SK-N-SH (cell line): ENCODE measurements at regions not wholly inside any gene's neighbourhood (a gene's known extent, or its start where the extent isn't known, plus 50 kb on each side); places are given as distances from the start of the nearest gene placed in this dataset.

Source experiments
- CTCF ChIA-PET: fragments of 300-600, 350-600 bp; formaldehyde crosslinking; extraction: SDS; loops from one replicate; lab custom pipeline; 2021; lab: Yijun Ruan, JAX
- POLR2A ChIA-PET: fragments of 350-600 bp; sonication (Branson Sonifier 250); formaldehyde crosslinking; extraction: SDS; loops from one replicate; lab custom pipeline; 2020; ENCODE audit warnings: antibody characterized with exemption, inconsistent platforms; lab: Yijun Ruan, JAX
- DNase-seq: peaks from one replicate; pipeline ENCODE4 v3.0.0; 2012
- H2AFZ ChIP-seq: fragments of 200-600 bp; sonication (generic); 2 replicates; pipeline ENCODE4 v1.8.1; 2016; ENCODE audit warnings: antibody characterized with exemption, mild to moderate bottlenecking, low read depth
- H3F3A ChIP-seq: fragments of 200-600 bp; sonication (generic); replicated peaks from 2 replicates; pipeline ENCODE3; 2016; ENCODE audit warnings: antibody characterized with exemption, mild to moderate bottlenecking; ENCODE audit not compliant: insufficient read depth
- H3K27ac ChIP-seq, 2 experiments: fragments of 200-500 bp in 1 of 2; fragments of 200-600 bp in 1 of 2; sonication (Bioruptor generic) in 1 of 2; sonication (generic), shearing (Covaris generic) in 1 of 2; 2 replicates each; pipeline versions ENCODE4 v1.5.1 to v1.6.1; 2014 to 2016; ENCODE audit warnings: low read depth in 2 of 2, inconsistent platforms in 1 of 2, low read length in 1 of 2, mild to moderate bottlenecking in 1 of 2, mixed read lengths in 1 of 2
- H3K27me3 ChIP-seq: fragments of 200-600 bp; sonication (generic), shearing (Covaris generic); 2 replicates; pipeline ENCODE4 v1.6.1; 2016; ENCODE audit warnings: mixed run types; ENCODE audit not compliant: insufficient read depth
- H3K36me3 ChIP-seq, 2 experiments: fragments of 200-500 bp in 1 of 2; fragments of 200-600 bp in 1 of 2; sonication (Bioruptor generic) in 1 of 2; sonication (generic) in 1 of 2; replicated peaks in 1 of 2; 2 replicates each; pipeline versions ENCODE3 to v1.5.1; 2014 to 2016; ENCODE audit warnings: low read length in 1 of 2, mild to moderate bottlenecking in 1 of 2; ENCODE audit not compliant: insufficient read depth in 2 of 2, control insufficient read depth in 1 of 2
- H3K4me1 ChIP-seq, 2 experiments: fragments of 200-500 bp in 1 of 2; fragments of 200-600 bp in 1 of 2; sonication (Bioruptor generic) in 1 of 2; sonication (generic), shearing (Covaris generic) in 1 of 2; 2 replicates each; pipeline versions ENCODE4 v1.5.1 to v1.6.1; 2014 to 2016; ENCODE audit warnings: low read depth in 1 of 2, low read length in 1 of 2, mixed run types in 1 of 2; ENCODE audit not compliant: insufficient read depth in 2 of 2, control insufficient read depth in 1 of 2
- H3K4me2 ChIP-seq: fragments of 200-600 bp; sonication (generic), shearing (Covaris generic); 2 replicates; pipeline ENCODE4 v1.6.1; 2017; ENCODE audit warnings: mixed run types
- H3K4me3 ChIP-seq, 2 experiments: fragments of 200-500 bp in 1 of 2; fragments of 200-600 bp in 1 of 2; sonication (Bioruptor generic) in 1 of 2; sonication (generic), shearing (Covaris generic) in 1 of 2; 2 replicates each; pipeline versions ENCODE4 v1.5.1 to v1.8.1; 2014 to 2016; ENCODE audit warnings: low read depth in 2 of 2, inconsistent platforms in 1 of 2, low read length in 1 of 2, mild to moderate bottlenecking in 1 of 2, mixed read lengths in 1 of 2, moderate library complexity in 1 of 2
- H3K79me2 ChIP-seq: fragments of 200-600 bp; sonication (generic); 2 replicates; pipeline ENCODE4 v1.8.1; 2017; ENCODE audit warnings: mild to moderate bottlenecking; ENCODE audit not compliant: insufficient read depth
- H3K9ac ChIP-seq: fragments of 200-600 bp; sonication (generic); 2 replicates; pipeline ENCODE4 v1.6.1; 2017; ENCODE audit warnings: mixed run types
- H3K9me2 ChIP-seq: fragments of 200-600 bp; sonication (generic); 2 replicates; pipeline ENCODE4 v1.6.1; 2017; ENCODE audit warnings: mixed run types
- H3K9me3 ChIP-seq: fragments of 200-600 bp; sonication (generic); 2 replicates; pipeline ENCODE4 v1.6.1; 2017; ENCODE audit warnings: mixed run types, mild to moderate bottlenecking, moderate library complexity
- H4K20me1 ChIP-seq: fragments of 200-600 bp; sonication (generic); 2 replicates; pipeline ENCODE4 v1.6.1; 2017; ENCODE audit warnings: mild to moderate bottlenecking, mixed run types; ENCODE audit not compliant: insufficient read depth
- ELF1 ChIP-seq: IDR thresholded peaks from 2 replicates; pipeline ENCODE4 v1.4.0; 2012
- EZH2phosphoT487 ChIP-seq: fragments of 200-600 bp; sonication (generic); IDR thresholded peaks from 2 replicates; pipeline ENCODE4 v1.6.1; 2017; ENCODE audit warnings: low read depth, mixed run types, mild to moderate bottlenecking, antibody characterized with exemption, moderate library complexity, borderline replicate concordance
- GATA2 ChIP-seq: sonication (generic); formaldehyde crosslinking; IDR thresholded peaks from 2 replicates; pipeline ENCODE4 v1.5.0; 2020; ENCODE audit warnings: mild to moderate bottlenecking, missing genetic modification reagents
- MXI1 ChIP-seq: IDR thresholded peaks from 2 replicates; pipeline ENCODE4 v1.6.1; 2012; ENCODE audit warnings: mild to moderate bottlenecking, low read depth, low read length, improper control_type of control experiment
- RAD21 ChIP-seq: IDR thresholded peaks from 2 replicates; pipeline ENCODE4 v1.6.1; 2012; ENCODE audit warnings: mild to moderate bottlenecking, low read length
- RCOR1 ChIP-seq: fragments of 150-350 bp; IDR thresholded peaks from 2 replicates; pipeline ENCODE4 v1.6.1; 2017; ENCODE audit warnings: antibody characterized with exemption, low read length
- SMC3 ChIP-seq: IDR thresholded peaks from 2 replicates; pipeline ENCODE4 v1.6.1; 2012; ENCODE audit warnings: low read depth, low read length, improper control_type of control experiment
- TAF1 ChIP-seq: IDR thresholded peaks from 2 replicates; pipeline ENCODE4 v1.6.1; 2012; ENCODE audit warnings: low read depth, mild to moderate bottlenecking, low read length, moderate library complexity, borderline replicate concordance
- TCF12 ChIP-seq: IDR thresholded peaks from 2 replicates; pipeline ENCODE4 v1.4.0; 2012
- WGBS: methylation state at CpG from one replicate; pipeline ENCODE4 v1.1.6; 2017; ENCODE audit warnings: low lambda C conversion rate; 5-methylcytosine and 5-hydroxymethylcytosine counted together
- TF ChIP-seq, protein P1 (sequence below): fragments of 150-350 bp; IDR thresholded peaks from 2 replicates; pipeline ENCODE4 v1.6.1; 2016; ENCODE audit warnings: mild to moderate bottlenecking, low read depth, low read length
- TF ChIP-seq, protein P2 (sequence below): IDR thresholded peaks from 2 replicates; pipeline ENCODE4; 2012
- TF ChIP-seq, protein P3 (sequence below): fragments of 150-350 bp; IDR thresholded peaks from 2 replicates; pipeline ENCODE4 v1.6.1; 2017; ENCODE audit warnings: antibody characterized with exemption, low read length, low read depth, borderline replicate concordance
- TF ChIP-seq, protein P4 (sequence below): IDR thresholded peaks from 2 replicates; pipeline ENCODE4 v1.6.1; 2012; ENCODE audit warnings: mild to moderate bottlenecking, low read depth, low read length, moderate library complexity

DNA sequence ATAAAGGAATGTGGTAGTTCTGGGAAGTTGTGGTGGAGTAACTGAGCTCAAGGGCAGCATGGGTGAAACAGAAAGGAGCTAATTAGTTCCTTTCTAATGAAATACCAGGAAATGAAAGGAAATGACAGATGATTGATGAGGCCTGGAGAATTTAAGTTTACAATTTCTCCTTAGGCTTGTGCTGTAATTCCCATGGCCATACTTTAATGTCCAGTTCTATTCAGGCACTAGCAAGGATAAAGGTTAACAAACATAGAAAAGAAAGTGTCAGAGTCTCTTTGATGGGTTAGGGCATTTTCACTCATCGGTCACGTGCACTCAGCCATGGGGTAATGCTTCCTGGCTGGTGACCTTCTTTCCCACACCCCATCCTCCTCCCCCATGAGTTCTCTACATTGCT lies 70.3 kb downstream of the CTSL start (continued):
- TF ChIP-seq, protein P1, sequence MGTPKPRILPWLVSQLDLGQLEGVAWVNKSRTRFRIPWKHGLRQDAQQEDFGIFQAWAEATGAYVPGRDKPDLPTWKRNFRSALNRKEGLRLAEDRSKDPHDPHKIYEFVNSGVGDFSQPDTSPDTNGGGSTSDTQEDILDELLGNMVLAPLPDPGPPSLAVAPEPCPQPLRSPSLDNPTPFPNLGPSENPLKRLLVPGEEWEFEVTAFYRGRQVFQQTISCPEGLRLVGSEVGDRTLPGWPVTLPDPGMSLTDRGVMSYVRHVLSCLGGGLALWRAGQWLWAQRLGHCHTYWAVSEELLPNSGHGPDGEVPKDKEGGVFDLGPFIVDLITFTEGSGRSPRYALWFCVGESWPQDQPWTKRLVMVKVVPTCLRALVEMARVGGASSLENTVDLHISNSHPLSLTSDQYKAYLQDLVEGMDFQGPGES = no peak
- TF ChIP-seq, protein P2, sequence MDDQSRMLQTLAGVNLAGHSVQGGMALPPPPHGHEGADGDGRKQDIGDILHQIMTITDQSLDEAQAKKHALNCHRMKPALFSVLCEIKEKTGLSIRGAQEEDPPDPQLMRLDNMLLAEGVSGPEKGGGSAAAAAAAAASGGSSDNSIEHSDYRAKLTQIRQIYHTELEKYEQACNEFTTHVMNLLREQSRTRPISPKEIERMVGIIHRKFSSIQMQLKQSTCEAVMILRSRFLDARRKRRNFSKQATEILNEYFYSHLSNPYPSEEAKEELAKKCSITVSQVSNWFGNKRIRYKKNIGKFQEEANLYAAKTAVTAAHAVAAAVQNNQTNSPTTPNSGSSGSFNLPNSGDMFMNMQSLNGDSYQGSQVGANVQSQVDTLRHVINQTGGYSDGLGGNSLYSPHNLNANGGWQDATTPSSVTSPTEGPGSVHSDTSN = no peak

DNA sequence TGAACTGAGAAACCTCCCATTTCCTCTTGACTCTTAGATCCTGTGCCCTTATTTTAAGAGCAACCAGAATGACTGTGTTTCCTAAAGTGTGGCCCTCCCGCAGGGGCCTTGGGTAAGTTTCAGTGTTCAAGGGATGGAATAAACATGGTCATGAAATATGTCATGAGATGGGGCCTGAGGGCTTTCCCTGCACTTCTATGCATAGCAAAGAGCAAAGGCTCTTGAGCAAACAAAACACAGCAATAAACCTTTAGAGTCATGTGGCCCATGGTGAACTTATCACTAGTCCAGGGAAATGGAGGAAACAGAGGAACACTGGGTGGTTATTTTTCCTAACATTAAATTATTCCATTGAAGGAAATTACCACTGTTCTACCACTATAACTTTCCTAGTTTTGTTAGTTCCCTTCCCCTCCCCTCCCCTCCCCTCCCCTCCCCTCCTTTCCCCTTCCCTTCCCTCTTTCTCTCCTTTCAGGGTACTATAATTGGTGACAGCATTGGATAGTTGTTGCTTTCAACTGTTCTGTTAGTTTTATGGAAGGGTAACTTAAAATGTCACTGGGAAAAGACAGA lies 72.4 kb downstream of the CTSL start:
- WGBS = 57% methylated on average over 1 of the region's 1 CpG
- Histone ChIP-seq H4K20me1 (no peaks in the 10 kb centered on the region), H3K9ac (no peak overlapping the region), H3K4me2 (no peak overlapping the region), H3K9me2 (no peaks in the 10 kb centered on the region), H3F3A (no peaks in the 10 kb centered on the region), H3K27me3 (no peaks in the 10 kb centered on the region), H3K4me3 (no peak overlapping the region), H3K4me1 (no peaks in the 10 kb centered on the region; a peak in 1 of 4 replicates), H3K27ac (no peak overlapping the region), H3K36me3 (no peaks in the 10 kb centered on the region), H3K79me2 (no peaks in the 10 kb centered on the region), H2AFZ (no peak overlapping the region), H3K9me3 (no peaks in the 10 kb centered on the region)
- ChIA-PET CTCF (interaction anchor here (1.4 to 1.5 kb wide), 2 partner anchors 14 to 114 kb away, joined by 3 read pairs; no protein-coding TSS in a partner anchor), POLR2A (no interaction called here)
- DNase-seq = no peak
- TF ChIP-seq ELF1 (no peak), EZH2phosphoT487 (no peak), GATA2 (CRISPR knock-in tag) (no peak), MXI1 (no peak), TCF12 (no peak), TAF1 (no peak), SMC3 (no peak), RAD21 (no peak), RCOR1 (no peak)
- TF ChIP-seq, protein P3, sequence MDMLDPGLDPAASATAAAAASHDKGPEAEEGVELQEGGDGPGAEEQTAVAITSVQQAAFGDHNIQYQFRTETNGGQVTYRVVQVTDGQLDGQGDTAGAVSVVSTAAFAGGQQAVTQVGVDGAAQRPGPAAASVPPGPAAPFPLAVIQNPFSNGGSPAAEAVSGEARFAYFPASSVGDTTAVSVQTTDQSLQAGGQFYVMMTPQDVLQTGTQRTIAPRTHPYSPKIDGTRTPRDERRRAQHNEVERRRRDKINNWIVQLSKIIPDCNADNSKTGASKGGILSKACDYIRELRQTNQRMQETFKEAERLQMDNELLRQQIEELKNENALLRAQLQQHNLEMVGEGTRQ = no peak
- TF ChIP-seq, protein P2 = no peak
- TF ChIP-seq, protein P4, sequence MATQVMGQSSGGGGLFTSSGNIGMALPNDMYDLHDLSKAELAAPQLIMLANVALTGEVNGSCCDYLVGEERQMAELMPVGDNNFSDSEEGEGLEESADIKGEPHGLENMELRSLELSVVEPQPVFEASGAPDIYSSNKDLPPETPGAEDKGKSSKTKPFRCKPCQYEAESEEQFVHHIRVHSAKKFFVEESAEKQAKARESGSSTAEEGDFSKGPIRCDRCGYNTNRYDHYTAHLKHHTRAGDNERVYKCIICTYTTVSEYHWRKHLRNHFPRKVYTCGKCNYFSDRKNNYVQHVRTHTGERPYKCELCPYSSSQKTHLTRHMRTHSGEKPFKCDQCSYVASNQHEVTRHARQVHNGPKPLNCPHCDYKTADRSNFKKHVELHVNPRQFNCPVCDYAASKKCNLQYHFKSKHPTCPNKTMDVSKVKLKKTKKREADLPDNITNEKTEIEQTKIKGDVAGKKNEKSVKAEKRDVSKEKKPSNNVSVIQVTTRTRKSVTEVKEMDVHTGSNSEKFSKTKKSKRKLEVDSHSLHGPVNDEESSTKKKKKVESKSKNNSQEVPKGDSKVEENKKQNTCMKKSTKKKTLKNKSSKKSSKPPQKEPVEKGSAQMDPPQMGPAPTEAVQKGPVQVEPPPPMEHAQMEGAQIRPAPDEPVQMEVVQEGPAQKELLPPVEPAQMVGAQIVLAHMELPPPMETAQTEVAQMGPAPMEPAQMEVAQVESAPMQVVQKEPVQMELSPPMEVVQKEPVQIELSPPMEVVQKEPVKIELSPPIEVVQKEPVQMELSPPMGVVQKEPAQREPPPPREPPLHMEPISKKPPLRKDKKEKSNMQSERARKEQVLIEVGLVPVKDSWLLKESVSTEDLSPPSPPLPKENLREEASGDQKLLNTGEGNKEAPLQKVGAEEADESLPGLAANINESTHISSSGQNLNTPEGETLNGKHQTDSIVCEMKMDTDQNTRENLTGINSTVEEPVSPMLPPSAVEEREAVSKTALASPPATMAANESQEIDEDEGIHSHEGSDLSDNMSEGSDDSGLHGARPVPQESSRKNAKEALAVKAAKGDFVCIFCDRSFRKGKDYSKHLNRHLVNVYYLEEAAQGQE = no peak
